Fibroblast of mammary gland (primary cell): ENCODE measurements at regions not wholly inside any gene's neighbourhood (a gene's known extent, or its start where the extent isn't known, plus 50 kb on each side); places are given as distances from the start of the nearest gene placed in this dataset.

Experiments used
- DNase-seq: peaks from one replicate; pipeline ENCODE4 v3.0.0-alpha.2; 2010; ENCODE audit warnings: low read depth
- H3K4me3 ChIP-seq: 2 replicates; pipeline ENCODE4 v1.5.1; 2011; ENCODE audit warnings: low read depth, mild to moderate bottlenecking, low read length, moderate library complexity; ENCODE audit not compliant: control insufficient read depth
- TF ChIP-seq, protein P1 (sequence below): conservative IDR thresholded peaks from 2 replicates; pipeline ENCODE4 v1.5.1; 2011; ENCODE audit warnings: low read depth, low read length, inconsistent platforms; ENCODE audit not compliant: control insufficient read depth, insufficient read depth

GRCh38 chr7:83212883-83213282 is 50.2 kb upstream of the PCLO start:
- no peak for DNase-seq
- TF ChIP-seq, protein P1, sequence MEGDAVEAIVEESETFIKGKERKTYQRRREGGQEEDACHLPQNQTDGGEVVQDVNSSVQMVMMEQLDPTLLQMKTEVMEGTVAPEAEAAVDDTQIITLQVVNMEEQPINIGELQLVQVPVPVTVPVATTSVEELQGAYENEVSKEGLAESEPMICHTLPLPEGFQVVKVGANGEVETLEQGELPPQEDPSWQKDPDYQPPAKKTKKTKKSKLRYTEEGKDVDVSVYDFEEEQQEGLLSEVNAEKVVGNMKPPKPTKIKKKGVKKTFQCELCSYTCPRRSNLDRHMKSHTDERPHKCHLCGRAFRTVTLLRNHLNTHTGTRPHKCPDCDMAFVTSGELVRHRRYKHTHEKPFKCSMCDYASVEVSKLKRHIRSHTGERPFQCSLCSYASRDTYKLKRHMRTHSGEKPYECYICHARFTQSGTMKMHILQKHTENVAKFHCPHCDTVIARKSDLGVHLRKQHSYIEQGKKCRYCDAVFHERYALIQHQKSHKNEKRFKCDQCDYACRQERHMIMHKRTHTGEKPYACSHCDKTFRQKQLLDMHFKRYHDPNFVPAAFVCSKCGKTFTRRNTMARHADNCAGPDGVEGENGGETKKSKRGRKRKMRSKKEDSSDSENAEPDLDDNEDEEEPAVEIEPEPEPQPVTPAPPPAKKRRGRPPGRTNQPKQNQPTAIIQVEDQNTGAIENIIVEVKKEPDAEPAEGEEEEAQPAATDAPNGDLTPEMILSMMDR, result no peak

More at GRCh38 chr7:83212883-83213282, 50.2 kb upstream of the PCLO start:
- no peak overlapping the region for H3K4me3 ChIP-seq
